ENCODE measurements at regions not wholly inside any gene's neighbourhood (a gene's known extent, or its start where the extent isn't known, plus 50 kb on each side); places are given as distances from the start of the nearest gene placed in this dataset.

DNA sequence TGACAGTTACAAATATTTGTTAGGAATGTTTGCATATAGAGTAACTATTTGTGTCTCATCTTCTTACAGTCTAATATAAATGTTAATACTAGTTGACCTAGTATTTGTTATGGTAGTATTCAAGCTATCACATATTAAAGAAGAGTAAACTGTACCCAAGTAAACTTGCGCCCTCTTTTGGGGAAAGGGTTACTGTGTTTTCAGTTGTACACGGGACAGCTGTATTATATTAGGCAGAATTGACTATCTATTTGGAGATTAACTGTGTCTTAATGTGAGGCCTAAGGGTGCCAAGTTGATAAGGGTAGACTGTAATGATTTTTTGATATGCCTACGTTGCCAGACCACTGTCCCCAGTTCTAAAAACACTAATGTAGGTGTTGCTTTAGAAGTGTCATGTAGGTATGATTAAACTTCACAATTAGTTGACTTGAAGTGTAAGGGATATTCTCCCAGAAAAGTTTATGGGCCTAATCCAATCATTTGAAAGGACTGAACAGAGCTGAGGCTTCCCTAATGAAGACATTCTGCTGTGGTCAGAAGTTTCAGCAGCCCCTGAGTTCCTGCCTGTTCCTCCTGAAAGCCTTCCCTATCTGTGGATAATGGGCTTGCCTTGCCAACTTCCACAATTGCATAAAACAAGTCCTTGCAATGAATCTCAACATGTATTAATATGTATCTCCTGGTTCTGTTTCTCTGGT, 172.8 kb upstream of the CXCL13 start:
- TF ChIP-seq CTCF (IDR thresholded peaks at IDR 0.05) (no peak), POLR2A (IDR thresholded peaks at IDR 0.05) (no peak), POLR2AphosphoS5 (IDR thresholded peaks at IDR 0.05; ENCODE audit: insufficient read depth in 1 of 2, low read depth in 1 of 2) (no peak)

All from vagina (tissue), 2 donors.